Fibroblast of mammary gland (primary cell): ENCODE measurements at regions not wholly inside any gene's neighbourhood (a gene's known extent, or its start where the extent isn't known, plus 50 kb on each side); places are given as distances from the start of the nearest gene placed in this dataset.

Experiments used
- DNase-seq: peaks from one replicate; pipeline ENCODE4 v3.0.0-alpha.2; 2010; ENCODE audit warnings: low read depth
- H3K4me3 ChIP-seq: 2 replicates; pipeline ENCODE4 v1.5.1; 2011; ENCODE audit warnings: low read depth, mild to moderate bottlenecking, low read length, moderate library complexity; ENCODE audit not compliant: control insufficient read depth
- CTCF ChIP-seq: conservative IDR thresholded peaks from 2 replicates; pipeline ENCODE4 v1.5.1; 2011; ENCODE audit warnings: low read depth, low read length, inconsistent platforms; ENCODE audit not compliant: control insufficient read depth, insufficient read depth

GRCh38 chr10:80909254-80909653 is 371.6 kb downstream of the SH2D4B start:
- no peak overlapping the region for H3K4me3 ChIP-seq
- TF ChIP-seq CTCF, result no peak
- no peak for DNase-seq

- no peak for TF ChIP-seq CTCF
- DNase-seq, result no peak
- no peak overlapping the region for H3K4me3 ChIP-seq
Measured at GRCh38 chr10:80917636-80918035, 379.9 kb downstream of the SH2D4B start.

- no peak for DNase-seq
- no peak for TF ChIP-seq CTCF
Measured at GRCh38 chr10:80921032-80921431, 383.3 kb downstream of the SH2D4B start.

GRCh38 chr10:80924063-80924952 is 386.6 kb downstream of the SH2D4B start:
- TF ChIP-seq CTCF, result peak; percentile 53
- peak; percentile 36 for DNase-seq
- H3K4me3 ChIP-seq, result no peak overlapping the region

More at GRCh38 chr10:80921032-80921431, 383.3 kb downstream of the SH2D4B start:
- no peak overlapping the region for H3K4me3 ChIP-seq

- no peak for TF ChIP-seq CTCF
- no peak overlapping the region for H3K4me3 ChIP-seq
- DNase-seq, result no peak
Measured at GRCh38 chr10:80927419-80928078, 389.8 kb downstream of the SH2D4B start.

- no peak overlapping the region for H3K4me3 ChIP-seq
- DNase-seq, result no peak
- no peak for TF ChIP-seq CTCF
Measured at GRCh38 chr10:80938903-80939302, 401.2 kb downstream of the SH2D4B start.
